WTC11 (cell line): ENCODE measurements at regions not wholly inside any gene's neighbourhood (a gene's known extent, or its start where the extent isn't known, plus 50 kb on each side); places are given as distances from the start of the nearest gene placed in this dataset.

Source experiments
- ATAC-seq: fragments of 200-7000 bp; cut with Tn5 transposase; 2 replicates; pipeline ENCODE4 v1.10.0; 2021; ENCODE audit warnings: mild to moderate bottlenecking, moderate library complexity
- CTCF ChIA-PET: fragments of 300-600 bp; sonication (Branson Sonifier 250); formaldehyde crosslinking; loops from one replicate; lab custom pipeline; 2021; ENCODE audit warnings: antibody characterized with exemption; lab: Charles Lee
- POLR2A ChIA-PET: fragments of 350-600 bp; sonication (Branson Sonifier 250); formaldehyde crosslinking; loops from one replicate; lab custom pipeline; 2021; ENCODE audit warnings: antibody characterized with exemption; lab: Charles Lee
- DNase-seq: peaks from one replicate; pipeline ENCODE4 v3.0.0; 2021; ENCODE audit warnings: low spot score
- H3K27ac Mint-ChIP-seq: 2 replicates; pipeline ENCODE4 v1.8.0; 2021; ENCODE audit warnings: mixed read lengths
- H3K27me3 Mint-ChIP-seq: 2 replicates; pipeline ENCODE4 v1.8.0; 2021; ENCODE audit warnings: low read depth, mild to moderate bottlenecking, moderate library complexity, mixed read lengths
- H3K36me3 Mint-ChIP-seq: 2 replicates; pipeline ENCODE4 v1.8.0; 2021; ENCODE audit warnings: mixed read lengths
- H3K4me1 Mint-ChIP-seq: 2 replicates; pipeline ENCODE4 v1.8.0; 2022; ENCODE audit warnings: mixed read lengths
- H3K4me3 Mint-ChIP-seq: 2 replicates; pipeline ENCODE4 v1.8.0; 2021; ENCODE audit warnings: mild to moderate bottlenecking, moderate library complexity, mixed read lengths
- H3K9me3 Mint-ChIP-seq: 2 replicates; pipeline ENCODE4 v1.8.0; 2021; ENCODE audit warnings: mixed read lengths
- AFF4 ChIP-seq: sonication (generic); formaldehyde crosslinking; IDR thresholded peaks from 2 replicates; pipeline ENCODE4 v1.8.1; 2023; ENCODE audit warnings: mild to moderate bottlenecking, missing genetic modification reagents, borderline replicate concordance
- E2F5 ChIP-seq: sonication (generic); formaldehyde crosslinking; IDR thresholded peaks from 2 replicates; pipeline ENCODE4 v1.8.1; 2022; ENCODE audit warnings: mild to moderate bottlenecking, moderate library complexity, missing genetic modification reagents
- EMX1 ChIP-seq: fragments of 250-450 bp; sonication (Bioruptor Pico); IDR thresholded peaks from 2 replicates; pipeline ENCODE4 v1.8.0; 2021; ENCODE audit warnings: mild to moderate bottlenecking
- FOXK1 ChIP-seq: sonication (generic); formaldehyde crosslinking; IDR thresholded peaks from 2 replicates; pipeline ENCODE4 v1.8.0; 2022; ENCODE audit warnings: mild to moderate bottlenecking, moderate library complexity, missing genetic modification reagents
- GRHL2 ChIP-seq: fragments of 250-450 bp; sonication (Bioruptor Pico); IDR thresholded peaks from 2 replicates; pipeline ENCODE4 v1.8.0; 2022; ENCODE audit warnings: mild to moderate bottlenecking, moderate library complexity; ENCODE audit not compliant: insufficient replicate concordance, severe bottlenecking
- HMGXB4 ChIP-seq: sonication (generic); formaldehyde crosslinking; IDR thresholded peaks from 2 replicates; pipeline ENCODE4 v1.8.1; 2023; ENCODE audit warnings: mild to moderate bottlenecking, moderate library complexity, missing genetic modification reagents
- IRF2 ChIP-seq: sonication (generic); formaldehyde crosslinking; IDR thresholded peaks from 2 replicates; pipeline ENCODE4 v1.8.0; 2022; ENCODE audit warnings: low read depth, missing genetic modification reagents, borderline replicate concordance
- JAZF1 ChIP-seq: fragments of 250-450 bp; sonication (Bioruptor Pico); IDR thresholded peaks from 2 replicates; pipeline ENCODE4 v1.9.0; 2021; ENCODE audit warnings: moderate library complexity, mild to moderate bottlenecking, inconsistent platforms
- PRDM15 ChIP-seq: sonication (generic); formaldehyde crosslinking; IDR thresholded peaks from 2 replicates; pipeline ENCODE4 v1.8.0; 2022; ENCODE audit warnings: missing genetic modification reagents
- PRRX2 ChIP-seq: fragments of 250-450 bp; sonication (Bioruptor Pico); IDR thresholded peaks from 2 replicates; pipeline ENCODE4 v1.8.0; 2021; ENCODE audit warnings: mild to moderate bottlenecking
- SMAD4 ChIP-seq: sonication (generic); formaldehyde crosslinking; IDR thresholded peaks from 2 replicates; pipeline ENCODE4 v1.8.0; 2022; ENCODE audit warnings: mild to moderate bottlenecking, missing genetic modification reagents
- SP1 ChIP-seq: sonication (generic); formaldehyde crosslinking; conservative IDR thresholded peaks from 2 replicates; pipeline ENCODE4 v1.8.1; 2022; ENCODE audit warnings: missing genetic modification reagents
- TP53 ChIP-seq: sonication (generic); formaldehyde crosslinking; IDR thresholded peaks from 2 replicates; pipeline ENCODE4 v1.8.1; 2023; ENCODE audit warnings: mild to moderate bottlenecking, missing genetic modification reagents
- ZBTB21 ChIP-seq: sonication (generic); formaldehyde crosslinking; IDR thresholded peaks from 2 replicates; pipeline ENCODE4 v1.8.1; 2023; ENCODE audit warnings: mild to moderate bottlenecking, missing genetic modification reagents, borderline replicate concordance
- ZNF512 ChIP-seq: sonication (generic); formaldehyde crosslinking; IDR thresholded peaks from 2 replicates; pipeline ENCODE4 v1.8.1; 2022; ENCODE audit warnings: missing genetic modification reagents, borderline replicate concordance
- ZNF532 ChIP-seq: fragments of 250-450 bp; sonication (Bioruptor Pico); IDR thresholded peaks from 2 replicates; pipeline ENCODE4 v1.9.0; 2021; ENCODE audit warnings: mild to moderate bottlenecking, borderline replicate concordance

- Mint-ChIP-seq H3K27me3 (no peaks in the 10 kb centered on the region), H3K4me1 (peaks cover 4% of the 10 kb centered on the region), H3K27ac (no peak overlapping the region), H3K9me3 (no peaks in the 10 kb centered on the region), H3K4me3 (no peak overlapping the region), H3K36me3 (no peaks in the 10 kb centered on the region)
- ChIA-PET POLR2A (no interaction called here), CTCF (interaction anchor here (1.8 kb wide), 1 partner anchor 58 kb away, joined by 4 read pairs; no protein-coding TSS in a partner anchor)
- ATAC-seq (no peak), DNase-seq (no peak)
- no peak for TF ChIP-seq PRDM15
- no peak for TF ChIP-seq GRHL2 (CRISPR knock-in tag)
- no peak for TF ChIP-seq ZBTB21 (CRISPR knock-in tag)
- no peak for TF ChIP-seq SMAD4 (CRISPR knock-in tag)
- no peak for TF ChIP-seq SP1 (CRISPR knock-in tag)
Observed at GRCh38 chr20:5471368-5471767, 139.4 kb downstream of the GPCPD1 start.

- Mint-ChIP-seq H3K4me3 (no peak overlapping the region), H3K9me3 (no peaks in the 10 kb centered on the region), H3K4me1 (peaks cover 4% of the 10 kb centered on the region), H3K36me3 (no peaks in the 10 kb centered on the region), H3K27me3 (no peaks in the 10 kb centered on the region), H3K27ac (no peak overlapping the region)
- ChIA-PET CTCF (interaction anchor here (1.8 to 2.8 kb wide), 2 partner anchors 59 to 68 kb away, joined by 4 to 8 read pairs; no protein-coding TSS in a partner anchor), POLR2A (no interaction called here)
- no peak for DNase-seq
- peak; percentile 30 for ATAC-seq
- no peak for TF ChIP-seq ZNF512 (CRISPR knock-in tag)
- no peak for TF ChIP-seq IRF2
- no peak for TF ChIP-seq AFF4 (CRISPR knock-in tag)
- no peak for TF ChIP-seq FOXK1
- no peak for TF ChIP-seq TP53 (CRISPR knock-in tag)
- TF ChIP-seq HMGXB4 (CRISPR knock-in tag) = no peak
- TF ChIP-seq EMX1 (CRISPR knock-in tag) = no peak
- TF ChIP-seq E2F5 (CRISPR knock-in tag) = no peak
- TF ChIP-seq JAZF1 (CRISPR knock-in tag) = no peak
- TF ChIP-seq PRRX2 (CRISPR knock-in tag) = no peak
- TF ChIP-seq ZNF532 (CRISPR knock-in tag) = no peak
Observed at GRCh38 chr20:5470943-5471342, 139.9 kb downstream of the GPCPD1 start.
